Uterus (tissue), 3 donors: ENCODE measurements at regions not wholly inside any gene's neighbourhood (a gene's known extent, or its start where the extent isn't known, plus 50 kb on each side); places are given as distances from the start of the nearest gene placed in this dataset.

Source experiments
- DNase-seq, 2 donors: peaks; one replicate each; pipeline ENCODE4 v3.0.0-alpha.2; 2019 to 2020
- H3K27ac ChIP-seq, 2 donors: fragments of 200-600 bp; sonication (generic); 1 replicate in 1 of 2; 2 replicates in 1 of 2; pipeline ENCODE4 v1.5.1; 2016 to 2018
- H3K27me3 ChIP-seq, 2 donors: fragments of 200-600 bp; sonication (generic); one replicate each; pipeline ENCODE4 v1.5.1; 2018 to 2019; ENCODE audit warnings: control low read depth in 1 of 2
- H3K36me3 ChIP-seq, 2 donors: fragments of 200-600 bp; sonication (generic); one replicate each; pipeline ENCODE4 v1.5.1; 2019; ENCODE audit warnings: control low read depth in 1 of 2
- H3K4me1 ChIP-seq, 2 donors: fragments of 200-600 bp; sonication (generic); one replicate each; pipeline ENCODE4 v1.5.1; 2018 to 2019; ENCODE audit warnings: control low read depth in 1 of 2
- H3K4me3 ChIP-seq, 2 donors: fragments of 200-600 bp; sonication (generic); 1 replicate in 1 of 2; 2 replicates in 1 of 2; pipeline ENCODE4 v1.5.1; 2018 to 2019; ENCODE audit warnings: mild to moderate bottlenecking in 1 of 2
- H3K9me3 ChIP-seq, 2 donors: fragments of 200-600 bp; sonication (generic); one replicate each; pipeline ENCODE4 v1.5.1; 2019; ENCODE audit warnings: control low read depth in 1 of 2
- POLR2A ChIP-seq, 2 donors: fragments of 450-650 bp; IDR thresholded peaks; one replicate each; pipeline ENCODE4 v1.6.1; 2016; ENCODE audit warnings: antibody characterized with exemption in 2 of 2, mild to moderate bottlenecking in 1 of 2, moderate library complexity in 1 of 2
- intact Hi-C: fragments of 100-400 bp; cut with DNase I; formaldehyde crosslinking; loops from one replicate; pipeline ENCODE4 v1.15.1; 2023; ENCODE audit warnings: low total_unique reads
- TF ChIP-seq, protein P1 (sequence below), 4 experiments: fragments of 200-600 bp in 2 of 4; fragments of 450-650 bp in 2 of 4; sonication (generic) in 2 of 4; IDR thresholded peaks; one replicate each; pipeline ENCODE4 v1.5.1; 2016 to 2019; ENCODE audit warnings: antibody characterized with exemption in 4 of 4, mild to moderate bottlenecking in 2 of 4, moderate library complexity in 1 of 4
- donor health status: DM: yes; HTN: yes; CAD: no.

DNA sequence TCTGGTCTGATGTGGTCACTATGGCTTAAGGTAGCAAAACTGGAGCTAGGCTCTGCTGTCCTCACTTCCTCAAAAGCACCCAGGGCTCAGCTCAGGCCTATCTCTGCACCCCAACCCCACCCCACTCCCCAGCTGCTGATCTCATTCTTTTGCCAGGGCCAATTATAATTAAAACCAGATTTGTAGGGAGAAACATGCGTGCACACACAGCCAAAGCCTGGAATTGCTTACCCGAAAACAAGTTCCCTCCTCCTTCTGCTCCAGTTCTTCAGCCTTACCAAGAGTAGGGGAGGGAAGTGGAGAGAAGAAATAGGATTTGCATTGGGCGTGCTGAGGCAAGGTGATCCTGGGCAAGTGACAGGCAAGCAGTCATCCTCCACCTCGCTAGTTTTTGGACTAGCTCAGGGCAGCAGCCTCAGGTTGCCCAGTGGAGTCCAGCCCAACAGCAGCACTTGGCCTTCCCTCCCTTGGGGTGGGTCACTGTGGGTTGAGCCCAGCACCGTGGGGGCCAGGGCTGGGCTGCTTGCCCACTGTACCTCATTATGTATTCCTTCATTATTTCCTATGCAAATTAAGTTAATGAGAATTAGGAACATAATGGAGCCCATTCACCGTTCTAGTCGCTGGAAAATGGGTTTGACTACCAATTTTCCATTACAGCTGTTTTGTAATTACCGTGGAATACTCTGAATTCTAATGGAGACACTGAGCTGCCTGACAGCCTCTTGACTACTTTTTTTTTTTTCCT, 199.1 kb upstream of the CELF4 start:
- DNase-seq = no peak
- TF ChIP-seq, protein P1, sequence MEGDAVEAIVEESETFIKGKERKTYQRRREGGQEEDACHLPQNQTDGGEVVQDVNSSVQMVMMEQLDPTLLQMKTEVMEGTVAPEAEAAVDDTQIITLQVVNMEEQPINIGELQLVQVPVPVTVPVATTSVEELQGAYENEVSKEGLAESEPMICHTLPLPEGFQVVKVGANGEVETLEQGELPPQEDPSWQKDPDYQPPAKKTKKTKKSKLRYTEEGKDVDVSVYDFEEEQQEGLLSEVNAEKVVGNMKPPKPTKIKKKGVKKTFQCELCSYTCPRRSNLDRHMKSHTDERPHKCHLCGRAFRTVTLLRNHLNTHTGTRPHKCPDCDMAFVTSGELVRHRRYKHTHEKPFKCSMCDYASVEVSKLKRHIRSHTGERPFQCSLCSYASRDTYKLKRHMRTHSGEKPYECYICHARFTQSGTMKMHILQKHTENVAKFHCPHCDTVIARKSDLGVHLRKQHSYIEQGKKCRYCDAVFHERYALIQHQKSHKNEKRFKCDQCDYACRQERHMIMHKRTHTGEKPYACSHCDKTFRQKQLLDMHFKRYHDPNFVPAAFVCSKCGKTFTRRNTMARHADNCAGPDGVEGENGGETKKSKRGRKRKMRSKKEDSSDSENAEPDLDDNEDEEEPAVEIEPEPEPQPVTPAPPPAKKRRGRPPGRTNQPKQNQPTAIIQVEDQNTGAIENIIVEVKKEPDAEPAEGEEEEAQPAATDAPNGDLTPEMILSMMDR (IDR thresholded peaks at IDR 0.05) = no peak
- Histone ChIP-seq H3K9me3 (no peaks in the 10 kb centered on the region), H3K27ac (no peak overlapping the region), H3K4me3 (no peak overlapping the region), H3K36me3 (no peaks in the 10 kb centered on the region), H3K4me1 (no peaks in the 10 kb centered on the region), H3K27me3 (no peaks in the 10 kb centered on the region)
- intact Hi-C loops = no loop called here

GRCh38 chr18:37762076-37762621, 196.6 kb upstream of the CELF4 start:
- intact Hi-C loops = no loop called here

DNA sequence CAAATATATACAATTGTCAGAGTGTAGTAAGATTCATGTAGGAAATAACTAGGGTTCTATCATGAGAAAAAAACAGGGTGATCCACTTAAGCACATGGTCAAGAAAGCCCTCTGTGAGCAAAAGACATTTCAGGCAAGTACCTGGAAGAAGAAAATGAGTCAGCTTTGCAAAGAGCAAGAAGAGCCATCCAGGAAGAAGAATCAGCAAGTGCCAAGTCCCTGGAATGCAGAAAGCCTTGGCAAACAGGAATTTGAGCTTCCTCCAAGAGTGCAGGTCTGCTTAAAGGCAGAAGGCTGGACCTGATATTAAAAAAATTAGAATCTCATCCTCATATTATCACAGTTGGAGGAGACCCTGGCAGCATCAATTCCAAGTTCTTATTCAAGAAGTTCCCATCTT, 188.5 kb upstream of the CELF4 start:
- Histone ChIP-seq H3K27ac (no peak overlapping the region), H3K27me3 (no peaks in the 10 kb centered on the region), H3K9me3 (no peaks in the 10 kb centered on the region), H3K4me1 (no peaks in the 10 kb centered on the region), H3K36me3 (no peaks in the 10 kb centered on the region), H3K4me3 (no peak overlapping the region)
- TF ChIP-seq POLR2A (IDR thresholded peaks at IDR 0.05) = no peak
- TF ChIP-seq, protein P1 (IDR thresholded peaks at IDR 0.05) = no peak
- DNase-seq = no peak
- intact Hi-C loops = no loop called here

More at GRCh38 chr18:37762076-37762621, 196.6 kb upstream of the CELF4 start:
- H3K27me3 ChIP-seq = no peaks in the 10 kb centered on the region
- H3K27ac ChIP-seq = no peak overlapping the region
- H3K36me3 ChIP-seq = no peaks in the 10 kb centered on the region
- H3K4me3 ChIP-seq = no peak overlapping the region
- H3K9me3 ChIP-seq = no peaks in the 10 kb centered on the region
- no peaks in the 10 kb centered on the region for H3K4me1 ChIP-seq
- no peak for DNase-seq
- TF ChIP-seq, protein P1 (IDR thresholded peaks at IDR 0.05) = no peak
- TF ChIP-seq POLR2A (IDR thresholded peaks at IDR 0.05) = no peak

DNA sequence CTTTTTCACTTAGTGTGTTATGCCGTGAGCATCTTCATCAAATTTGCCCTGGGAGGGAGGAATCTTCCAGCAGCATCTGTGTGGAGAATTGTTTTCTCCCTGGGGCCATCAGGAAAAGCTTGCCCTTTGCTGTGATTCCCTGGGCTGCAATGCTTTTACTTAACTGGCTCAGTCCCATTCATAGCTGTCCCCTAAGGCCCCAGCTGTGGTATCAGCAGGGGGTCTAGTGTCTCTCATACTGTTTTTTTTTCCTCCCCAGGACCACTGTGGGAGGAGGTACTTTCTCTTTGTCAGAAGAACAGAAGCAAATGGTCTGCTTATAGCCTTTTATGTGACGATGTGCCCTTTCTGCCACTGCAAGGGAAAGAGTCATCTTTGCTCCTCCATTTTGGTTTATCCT, 176.8 kb upstream of the CELF4 start:
- no peaks in the 10 kb centered on the region for H3K4me1 ChIP-seq
- intact Hi-C loops = loop anchor here (5.0 kb wide), 1 partner anchor 925 kb away; no protein-coding TSS in a partner anchor
- no peaks in the 10 kb centered on the region for H3K36me3 ChIP-seq
- H3K27ac ChIP-seq = no peak overlapping the region
- no peak for DNase-seq
- H3K4me3 ChIP-seq = no peak overlapping the region
- TF ChIP-seq POLR2A (IDR thresholded peaks at IDR 0.05) = no peak
- TF ChIP-seq, protein P1 (IDR thresholded peaks at IDR 0.05) = no peak
- no peaks in the 10 kb centered on the region for H3K27me3 ChIP-seq
- H3K9me3 ChIP-seq = no peaks in the 10 kb centered on the region

- Histone ChIP-seq H3K36me3 (no peaks in the 10 kb centered on the region), H3K27me3 (no peaks in the 10 kb centered on the region), H3K9me3 (no peaks in the 10 kb centered on the region), H3K4me1 (no peaks in the 10 kb centered on the region), H3K4me3 (no peak overlapping the region), H3K27ac (no peak overlapping the region)
- intact Hi-C loops = loop anchor here (5.0 kb wide), 1 partner anchor 926 kb away; no protein-coding TSS in a partner anchor
- TF ChIP-seq, protein P1 (IDR thresholded peaks at IDR 0.05) = no peak
- no peak for TF ChIP-seq POLR2A (IDR thresholded peaks at IDR 0.05)
- no peak for DNase-seq
These were observed 175.5 kb upstream of the CELF4 start for GRCh38 chr18:37741032-37741623.
